ENCODE measurements at regions not wholly inside any gene's neighbourhood (a gene's known extent, or its start where the extent isn't known, plus 50 kb on each side); places are given as distances from the start of the nearest gene placed in this dataset.

DNA sequence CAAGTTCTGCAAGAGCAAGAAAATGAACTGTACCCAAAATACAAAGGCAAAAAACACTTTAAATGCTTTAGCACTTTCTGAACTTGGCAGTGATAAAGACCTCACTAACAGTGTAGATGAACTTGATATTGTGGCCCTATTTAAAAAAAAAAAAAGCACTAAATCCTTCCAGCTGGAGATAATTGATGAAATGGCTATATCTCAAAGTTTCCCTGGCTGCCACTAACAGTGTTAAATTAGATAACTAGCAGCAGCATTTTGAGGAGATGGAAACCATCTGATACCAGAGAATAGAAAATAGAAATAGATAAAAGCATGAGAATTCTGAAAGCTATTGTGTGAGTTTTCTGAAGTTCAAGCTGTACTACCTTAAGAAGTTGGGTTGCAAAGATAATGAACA is 317.2 kb downstream of the RWDD3 start (continued):
- TF ChIP-seq, protein P1, sequence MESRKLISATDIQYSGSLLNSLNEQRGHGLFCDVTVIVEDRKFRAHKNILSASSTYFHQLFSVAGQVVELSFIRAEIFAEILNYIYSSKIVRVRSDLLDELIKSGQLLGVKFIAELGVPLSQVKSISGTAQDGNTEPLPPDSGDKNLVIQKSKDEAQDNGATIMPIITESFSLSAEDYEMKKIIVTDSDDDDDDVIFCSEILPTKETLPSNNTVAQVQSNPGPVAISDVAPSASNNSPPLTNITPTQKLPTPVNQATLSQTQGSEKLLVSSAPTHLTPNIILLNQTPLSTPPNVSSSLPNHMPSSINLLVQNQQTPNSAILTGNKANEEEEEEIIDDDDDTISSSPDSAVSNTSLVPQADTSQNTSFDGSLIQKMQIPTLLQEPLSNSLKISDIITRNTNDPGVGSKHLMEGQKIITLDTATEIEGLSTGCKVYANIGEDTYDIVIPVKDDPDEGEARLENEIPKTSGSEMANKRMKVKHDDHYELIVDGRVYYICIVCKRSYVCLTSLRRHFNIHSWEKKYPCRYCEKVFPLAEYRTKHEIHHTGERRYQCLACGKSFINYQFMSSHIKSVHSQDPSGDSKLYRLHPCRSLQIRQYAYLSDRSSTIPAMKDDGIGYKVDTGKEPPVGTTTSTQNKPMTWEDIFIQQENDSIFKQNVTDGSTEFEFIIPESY (IDR thresholded peaks at IDR 0.05) = no peak

DNA sequence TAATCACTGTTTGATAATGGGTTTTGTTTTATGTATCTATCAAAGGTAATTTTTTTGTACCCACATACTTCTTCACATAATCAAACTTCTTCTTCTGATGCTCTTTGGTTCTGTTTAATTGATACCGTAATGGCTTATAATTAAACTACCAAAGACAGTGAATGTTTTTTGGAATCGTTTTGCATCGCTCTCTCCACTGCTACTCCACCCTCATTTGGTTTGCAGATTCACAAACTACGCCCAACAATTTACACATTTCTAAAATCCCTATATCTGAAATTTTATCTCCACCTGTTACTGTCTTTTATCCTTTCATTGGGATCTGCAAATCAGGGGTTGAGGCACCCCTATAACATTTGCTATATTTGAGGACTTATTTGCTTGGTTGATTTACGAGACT is 319.6 kb downstream of the RWDD3 start:
- Histone ChIP-seq H3K27me3 (ENCODE audit: control insufficient read depth in 4 of 4, insufficient read depth in 4 of 4, low read length in 3 of 4) (no peaks in the 10 kb centered on the region), H3K9ac (ENCODE audit: low read depth in 1 of 2, low read length in 2 of 2) (no peak overlapping the region), H3K27ac (ENCODE audit: low read depth in 1 of 2, low read length in 2 of 2) (no peak overlapping the region), H3K4me3 (ENCODE audit: low read depth in 1 of 3, low read length in 3 of 3) (no peak overlapping the region), H3K36me3 (ENCODE audit: control insufficient read depth in 4 of 4, insufficient read depth in 3 of 4, low read depth in 1 of 4, low read length in 3 of 4) (no peaks in the 10 kb centered on the region), H3K9me3 (ENCODE audit: control insufficient read depth in 4 of 4, low read length in 3 of 4) (peaks cover 0 to 3% (median 0%) of the 10 kb centered on the region in 4 donors), H3K4me1 (ENCODE audit: control insufficient read depth in 4 of 4, insufficient read depth in 4 of 4, low read length in 3 of 4) (no peaks in the 10 kb centered on the region)
- no peak for DNase-seq (ENCODE audit: low spot score)
- TF ChIP-seq HNF4A (conservative IDR thresholded peaks at IDR 0.05) (no peak), YY1 (IDR thresholded peaks at IDR 0.05) (no peak), TAF1 (conservative IDR thresholded peaks at IDR 0.05) (no peak), ATF3 (IDR thresholded peaks at IDR 0.05) (no peak), NR2F2 (IDR thresholded peaks at IDR 0.05) (no peak), RAD21 (IDR thresholded peaks at IDR 0.05) (no peak), FOXA1 (IDR thresholded peaks at IDR 0.05) (no peak)
- TF ChIP-seq, protein P1 (IDR thresholded peaks at IDR 0.05) = no peak
- 83% methylated on average over 5 of the region's 5 CpGs for WGBS

GRCh38 chr1:95554408-95554807 is 320.4 kb downstream of the RWDD3 start:
- Histone ChIP-seq H3K9ac (ENCODE audit: low read depth in 1 of 2, low read length in 2 of 2) (no peak overlapping the region), H3K27ac (ENCODE audit: low read depth in 1 of 2, low read length in 2 of 2) (no peak overlapping the region), H3K4me3 (ENCODE audit: low read depth in 1 of 3, low read length in 3 of 3) (no peak overlapping the region), H3K36me3 (ENCODE audit: control insufficient read depth in 4 of 4, insufficient read depth in 3 of 4, low read depth in 1 of 4, low read length in 3 of 4) (no peaks in the 10 kb centered on the region), H3K9me3 (ENCODE audit: control insufficient read depth in 4 of 4, low read length in 3 of 4) (peaks cover 0 to 3% (median 0%) of the 10 kb centered on the region in 4 donors), H3K4me1 (ENCODE audit: control insufficient read depth in 4 of 4, insufficient read depth in 4 of 4, low read length in 3 of 4) (no peaks in the 10 kb centered on the region), H3K27me3 (ENCODE audit: control insufficient read depth in 4 of 4, insufficient read depth in 4 of 4, low read length in 3 of 4) (no peaks in the 10 kb centered on the region)
- WGBS = 73% methylated on average over 2 of the region's 2 CpGs
- DNase-seq (ENCODE audit: low spot score) = no peak
- TF ChIP-seq HNF4A (conservative IDR thresholded peaks at IDR 0.05) (no peak), ATF3 (IDR thresholded peaks at IDR 0.05) (no peak), NR2F2 (IDR thresholded peaks at IDR 0.05) (no peak), FOXA2 (IDR thresholded peaks at IDR 0.05) (no peak), TAF1 (conservative IDR thresholded peaks at IDR 0.05) (no peak), JUND (IDR thresholded peaks at IDR 0.05) (no peak), EGR1 (IDR thresholded peaks at IDR 0.05; ENCODE audit: low read depth in 2 of 2) (no peak), YY1 (IDR thresholded peaks at IDR 0.05) (no peak), HNF4G (IDR thresholded peaks at IDR 0.05) (no peak), CTCF (IDR thresholded peaks at IDR 0.05; ENCODE audit: low read depth, low read length, missing input control) (no peak), GABPA (IDR thresholded peaks at IDR 0.05 in 1 of 2, conservative IDR thresholded peaks at IDR 0.05 in 1 of 2) (no peak), RXRA (IDR thresholded peaks at IDR 0.05) (no peak), RAD21 (IDR thresholded peaks at IDR 0.05) (no peak), SP1 (IDR thresholded peaks at IDR 0.05) (no peak), FOXA1 (IDR thresholded peaks at IDR 0.05) (no peak), REST (IDR thresholded peaks at IDR 0.05) (no peak)
- TF ChIP-seq, protein P1 (IDR thresholded peaks at IDR 0.05) = no peak
- TF ChIP-seq, protein P2, sequence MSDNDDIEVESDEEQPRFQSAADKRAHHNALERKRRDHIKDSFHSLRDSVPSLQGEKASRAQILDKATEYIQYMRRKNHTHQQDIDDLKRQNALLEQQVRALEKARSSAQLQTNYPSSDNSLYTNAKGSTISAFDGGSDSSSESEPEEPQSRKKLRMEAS (IDR thresholded peaks at IDR 0.05) = no peak

Data from liver (tissue), 8 donors.